ENCODE measurements at regions not wholly inside any gene's neighbourhood (a gene's known extent, or its start where the extent isn't known, plus 50 kb on each side); places are given as distances from the start of the nearest gene placed in this dataset.

GRCh38 chrX:110450050-110450449, 91.4 kb downstream of the RTL9 start:
- ATAC-seq (peak; percentile 95), DNase-seq (ENCODE audit: low read depth, low spot score) (peak; percentile 45)
- ChIA-PET CTCF (no interaction called here), POLR2A (no interaction called here)
- Histone ChIP-seq H3K4me3 (ENCODE audit: low read depth in 2 of 2, low read length in 2 of 2) (no peak overlapping the region), H3K4me1 (ENCODE audit: control insufficient read depth, insufficient read depth, low read length) (no peaks in the 10 kb centered on the region), H3K27me3 (ENCODE audit: control insufficient read depth, insufficient read depth, low read length) (peaks cover 12% of the 10 kb centered on the region), H3K9me3 (ENCODE audit: control insufficient read depth, insufficient read depth, low read depth, low read length) (no peaks in the 10 kb centered on the region), H3K36me3 (ENCODE audit: control insufficient read depth, insufficient read depth, low read length) (no peaks in the 10 kb centered on the region), H3K27ac (ENCODE audit: low read length) (no peak overlapping the region)
- intact Hi-C loops (cut with micrococcal nuclease; ENCODE audit: unreplicated experiment), result loop anchor here (1.0 to 10.0 kb wide), 4 partner anchors 217 to 995 kb away; partner anchors contain the start of gene PAK3
- no TSS peak for BruUV-seq (replicated peaks)
- in situ Hi-C loops (cut with HindIII; ENCODE audit: low pct_unique_long_range_greater_than_20kb, low sequenced_read_pairs), result no loop called here
- TF ChIP-seq, protein P1, sequence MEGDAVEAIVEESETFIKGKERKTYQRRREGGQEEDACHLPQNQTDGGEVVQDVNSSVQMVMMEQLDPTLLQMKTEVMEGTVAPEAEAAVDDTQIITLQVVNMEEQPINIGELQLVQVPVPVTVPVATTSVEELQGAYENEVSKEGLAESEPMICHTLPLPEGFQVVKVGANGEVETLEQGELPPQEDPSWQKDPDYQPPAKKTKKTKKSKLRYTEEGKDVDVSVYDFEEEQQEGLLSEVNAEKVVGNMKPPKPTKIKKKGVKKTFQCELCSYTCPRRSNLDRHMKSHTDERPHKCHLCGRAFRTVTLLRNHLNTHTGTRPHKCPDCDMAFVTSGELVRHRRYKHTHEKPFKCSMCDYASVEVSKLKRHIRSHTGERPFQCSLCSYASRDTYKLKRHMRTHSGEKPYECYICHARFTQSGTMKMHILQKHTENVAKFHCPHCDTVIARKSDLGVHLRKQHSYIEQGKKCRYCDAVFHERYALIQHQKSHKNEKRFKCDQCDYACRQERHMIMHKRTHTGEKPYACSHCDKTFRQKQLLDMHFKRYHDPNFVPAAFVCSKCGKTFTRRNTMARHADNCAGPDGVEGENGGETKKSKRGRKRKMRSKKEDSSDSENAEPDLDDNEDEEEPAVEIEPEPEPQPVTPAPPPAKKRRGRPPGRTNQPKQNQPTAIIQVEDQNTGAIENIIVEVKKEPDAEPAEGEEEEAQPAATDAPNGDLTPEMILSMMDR (IDR thresholded peaks at IDR 0.05), result peak; percentile 81
- TF ChIP-seq, protein P2, sequence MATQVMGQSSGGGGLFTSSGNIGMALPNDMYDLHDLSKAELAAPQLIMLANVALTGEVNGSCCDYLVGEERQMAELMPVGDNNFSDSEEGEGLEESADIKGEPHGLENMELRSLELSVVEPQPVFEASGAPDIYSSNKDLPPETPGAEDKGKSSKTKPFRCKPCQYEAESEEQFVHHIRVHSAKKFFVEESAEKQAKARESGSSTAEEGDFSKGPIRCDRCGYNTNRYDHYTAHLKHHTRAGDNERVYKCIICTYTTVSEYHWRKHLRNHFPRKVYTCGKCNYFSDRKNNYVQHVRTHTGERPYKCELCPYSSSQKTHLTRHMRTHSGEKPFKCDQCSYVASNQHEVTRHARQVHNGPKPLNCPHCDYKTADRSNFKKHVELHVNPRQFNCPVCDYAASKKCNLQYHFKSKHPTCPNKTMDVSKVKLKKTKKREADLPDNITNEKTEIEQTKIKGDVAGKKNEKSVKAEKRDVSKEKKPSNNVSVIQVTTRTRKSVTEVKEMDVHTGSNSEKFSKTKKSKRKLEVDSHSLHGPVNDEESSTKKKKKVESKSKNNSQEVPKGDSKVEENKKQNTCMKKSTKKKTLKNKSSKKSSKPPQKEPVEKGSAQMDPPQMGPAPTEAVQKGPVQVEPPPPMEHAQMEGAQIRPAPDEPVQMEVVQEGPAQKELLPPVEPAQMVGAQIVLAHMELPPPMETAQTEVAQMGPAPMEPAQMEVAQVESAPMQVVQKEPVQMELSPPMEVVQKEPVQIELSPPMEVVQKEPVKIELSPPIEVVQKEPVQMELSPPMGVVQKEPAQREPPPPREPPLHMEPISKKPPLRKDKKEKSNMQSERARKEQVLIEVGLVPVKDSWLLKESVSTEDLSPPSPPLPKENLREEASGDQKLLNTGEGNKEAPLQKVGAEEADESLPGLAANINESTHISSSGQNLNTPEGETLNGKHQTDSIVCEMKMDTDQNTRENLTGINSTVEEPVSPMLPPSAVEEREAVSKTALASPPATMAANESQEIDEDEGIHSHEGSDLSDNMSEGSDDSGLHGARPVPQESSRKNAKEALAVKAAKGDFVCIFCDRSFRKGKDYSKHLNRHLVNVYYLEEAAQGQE (IDR thresholded peaks at IDR 0.05; ENCODE audit: insufficient read depth in 1 of 2, low read depth in 2 of 2, low read length in 1 of 2), result no peak

DNA sequence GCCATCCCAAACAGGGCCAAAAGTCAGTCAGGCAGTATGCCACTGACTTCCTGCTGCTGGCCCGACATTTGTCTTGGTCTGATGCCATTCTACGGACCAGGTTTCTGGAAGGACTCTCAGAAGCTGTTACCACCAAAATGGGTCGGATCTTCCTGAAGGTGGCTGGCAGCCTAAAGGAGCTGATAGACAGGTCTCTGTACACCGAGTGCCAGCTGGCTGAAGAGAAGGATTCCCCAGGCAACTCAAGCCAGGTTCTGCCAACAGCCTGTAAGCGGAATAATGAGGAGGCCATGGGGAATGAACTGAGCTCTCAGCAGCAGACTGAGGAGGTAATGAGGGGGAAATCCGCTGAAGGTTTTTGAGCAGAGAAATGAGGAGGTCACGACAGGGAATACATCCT, 95.7 kb downstream of the RTL9 start:
- no peaks in the 10 kb centered on the region for H3K9me3 ChIP-seq (ENCODE audit: control insufficient read depth, insufficient read depth, low read depth, low read length)
- DNase-seq (ENCODE audit: low read depth, low spot score) (no peak), ATAC-seq (no peak)
- no peak overlapping the region for H3K4me3 ChIP-seq (ENCODE audit: low read depth in 2 of 2, low read length in 2 of 2)
- TF ChIP-seq, protein P2 (IDR thresholded peaks at IDR 0.05; ENCODE audit: insufficient read depth in 1 of 2, low read depth in 2 of 2, low read length in 1 of 2), result no peak
- TF ChIP-seq SIN3A (IDR thresholded peaks at IDR 0.05; ENCODE audit: borderline replicate concordance, insufficient read depth, low read depth, low read length) (no peak), POLR2AphosphoS5 (IDR thresholded peaks at IDR 0.05; ENCODE audit: low read depth, low read length) (no peak), TCF7L2 (IDR thresholded peaks at IDR 0.05; ENCODE audit: low read depth, low read length) (no peak)
- TF ChIP-seq, protein P1 (IDR thresholded peaks at IDR 0.05), result no peak
- no TSS peak for BruUV-seq (replicated peaks)
- peaks cover 10% of the 10 kb centered on the region; the same call in 1 of the 2 replicates for H3K27me3 ChIP-seq (ENCODE audit: control insufficient read depth, insufficient read depth, low read length)
- H3K4me1 ChIP-seq (ENCODE audit: control insufficient read depth, insufficient read depth, low read length), result no peaks in the 10 kb centered on the region
- ChIA-PET CTCF (no interaction called here), POLR2A (no interaction called here)
- H3K27ac ChIP-seq (ENCODE audit: low read length), result no peak overlapping the region
- intact Hi-C loops (cut with micrococcal nuclease; ENCODE audit: unreplicated experiment) (loop anchor here (5.0 to 10.0 kb wide), 3 partner anchors 213 to 990 kb away; partner anchors contain the start of gene PAK3), in situ Hi-C loops (cut with HindIII; ENCODE audit: low pct_unique_long_range_greater_than_20kb, low sequenced_read_pairs) (no loop called here)
- H3K36me3 ChIP-seq (ENCODE audit: control insufficient read depth, insufficient read depth, low read length), result no peaks in the 10 kb centered on the region

Measured in Panc1 (cell line).